Hypothalamus (tissue), 51 donors: ENCODE measurements at regions not wholly inside any gene's neighbourhood (a gene's known extent, or its start where the extent isn't known, plus 50 kb on each side); places are given as distances from the start of the nearest gene placed in this dataset.

ENCODE experiments used
- DNase-seq, 51 donors: peaks; one replicate each; lab custom pipeline; 2025; lab: John Stamatoyannopoulos, UW

DNA sequence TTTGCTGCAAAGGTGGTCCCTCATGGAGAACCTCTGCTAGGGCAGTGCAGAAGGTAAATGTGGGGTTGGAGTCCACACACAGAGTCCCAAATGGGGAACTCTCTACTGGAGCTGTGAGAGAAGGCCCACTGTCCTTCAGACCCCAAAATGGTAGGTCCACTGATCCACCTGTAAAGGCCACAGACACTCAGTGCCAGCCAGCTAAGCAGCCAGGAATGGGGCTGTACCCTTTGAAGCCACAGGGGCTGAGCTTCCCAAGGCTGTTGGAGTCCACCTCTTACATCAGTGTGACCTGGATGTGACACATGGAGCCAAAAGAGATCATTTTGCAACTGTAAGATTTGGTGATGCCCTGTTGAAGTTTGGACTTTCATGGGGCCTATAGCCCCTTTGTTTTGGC lies 252.4 kb upstream of the GULP1 start:
- no peak for DNase-seq

DNA sequence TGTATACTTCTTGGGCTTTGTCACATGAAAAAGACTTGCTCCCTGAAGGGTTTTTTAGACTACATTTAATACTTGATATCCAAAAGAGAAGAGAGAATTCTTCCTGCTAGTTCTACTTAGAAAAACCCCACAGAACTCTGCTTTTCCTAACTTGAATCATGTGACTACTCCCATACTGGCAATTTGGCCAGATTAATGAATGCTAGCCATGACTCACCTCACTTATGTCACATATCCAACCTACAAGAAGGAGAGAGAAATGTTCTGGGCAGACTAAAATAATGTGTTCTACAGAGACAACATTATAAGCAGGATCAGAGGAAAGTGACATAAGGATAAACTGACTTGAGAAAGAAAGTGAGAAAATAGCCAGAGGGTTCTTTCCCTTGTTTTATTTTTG lies 249.3 kb upstream of the GULP1 start:
- no peak for DNase-seq

DNA sequence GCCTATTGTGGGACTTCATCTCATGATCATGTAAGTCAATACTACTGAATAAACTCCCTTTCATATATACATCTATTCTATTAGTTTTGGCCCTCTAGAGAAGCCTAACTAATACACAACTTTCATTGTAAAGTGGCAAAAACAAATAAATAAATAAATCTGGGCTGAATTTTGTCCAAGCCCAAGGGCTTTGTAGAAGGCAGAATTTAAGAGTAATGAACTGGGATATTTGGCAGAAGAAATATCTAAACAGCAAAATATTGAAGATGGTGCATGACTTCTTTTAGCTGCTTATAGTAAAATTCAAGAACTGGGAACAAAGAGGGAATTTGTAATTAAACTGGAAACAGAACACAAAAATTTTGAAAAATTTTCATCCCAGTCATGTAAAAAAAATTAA lies 246.7 kb upstream of the GULP1 start:
- no peak for DNase-seq

DNA sequence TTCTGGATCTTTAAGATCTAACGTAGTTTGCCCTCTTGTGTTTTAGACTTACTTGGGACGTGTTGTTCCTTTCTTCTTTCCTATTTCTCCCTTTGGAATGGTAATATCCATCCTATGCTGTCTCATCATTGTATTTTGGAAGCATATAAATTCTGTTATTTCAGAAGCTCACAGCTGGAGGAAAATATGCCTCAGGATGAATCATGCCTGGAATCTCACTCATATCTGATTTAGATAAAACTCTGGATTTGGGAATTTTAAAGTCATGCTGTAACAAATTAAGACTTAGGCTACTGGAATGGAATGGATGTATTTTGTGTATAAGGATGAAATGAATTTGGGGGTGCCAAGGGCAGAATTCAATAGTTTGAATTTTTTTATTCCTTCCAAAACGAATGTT lies 245.2 kb upstream of the GULP1 start:
- DNase-seq = no peak

DNA sequence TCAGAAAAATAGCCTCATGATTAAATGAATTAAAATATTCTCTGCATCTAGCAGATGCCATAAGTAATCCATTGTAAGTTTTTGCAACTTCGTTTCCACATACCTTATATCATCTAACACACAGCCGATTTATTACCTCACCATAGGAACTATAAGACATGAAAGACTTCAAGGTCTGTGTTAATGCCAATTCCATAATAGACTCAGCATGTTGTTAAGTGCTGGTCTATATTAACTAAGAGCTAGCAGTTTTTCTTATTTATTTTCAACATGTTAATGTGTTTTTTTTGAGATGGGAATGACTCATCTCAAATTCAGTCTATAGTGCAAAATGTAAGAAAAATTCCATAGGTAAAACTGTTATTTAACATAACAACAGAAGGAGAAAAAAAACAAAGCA lies 243.9 kb upstream of the GULP1 start:
- DNase-seq = no peak

- DNase-seq = no peak
These were observed 240.9 kb upstream of the GULP1 start for GRCh38 chr2:188050726-188051125.

GRCh38 chr2:188051706-188052105 lies 240.0 kb upstream of the GULP1 start:
- no peak for DNase-seq

DNA sequence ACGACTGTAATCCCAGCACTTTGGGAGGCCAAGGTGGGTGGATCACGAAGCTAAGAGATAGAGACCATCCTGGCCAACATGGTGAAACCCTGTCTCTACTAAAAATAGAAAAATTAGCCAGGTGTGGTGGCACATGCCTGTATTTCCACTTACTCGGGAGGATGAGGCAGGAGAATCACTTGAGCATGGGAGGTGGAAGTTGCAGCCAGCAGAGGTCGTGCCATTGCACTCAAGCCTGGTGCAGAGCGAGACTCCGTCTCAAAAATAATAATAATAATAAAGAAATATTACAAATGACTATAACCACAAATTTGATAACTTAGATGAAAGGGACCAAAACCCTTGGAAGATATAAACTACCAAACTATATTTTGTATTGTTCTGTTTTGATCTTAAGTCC lies 226.3 kb upstream of the GULP1 start:
- no peak for DNase-seq

DNA sequence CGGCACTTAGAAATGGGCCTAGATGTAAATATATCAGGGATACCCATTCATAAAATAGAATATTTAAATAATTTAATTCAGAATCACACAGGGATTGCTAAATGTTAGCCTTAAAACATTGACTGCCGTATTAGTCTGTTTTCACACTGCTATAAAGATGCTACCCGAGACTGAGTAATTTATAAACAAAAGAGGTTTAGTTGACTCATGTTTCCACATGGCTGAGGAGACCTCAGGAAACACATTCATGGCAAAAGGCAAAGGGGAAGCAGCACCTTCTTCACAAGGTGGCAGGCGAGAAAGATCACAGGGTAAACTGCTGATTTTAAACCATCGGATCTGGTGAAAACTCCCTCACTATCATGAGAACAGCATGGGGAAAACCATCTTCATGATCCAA lies 223.6 kb upstream of the GULP1 start:
- no peak for DNase-seq

DNA sequence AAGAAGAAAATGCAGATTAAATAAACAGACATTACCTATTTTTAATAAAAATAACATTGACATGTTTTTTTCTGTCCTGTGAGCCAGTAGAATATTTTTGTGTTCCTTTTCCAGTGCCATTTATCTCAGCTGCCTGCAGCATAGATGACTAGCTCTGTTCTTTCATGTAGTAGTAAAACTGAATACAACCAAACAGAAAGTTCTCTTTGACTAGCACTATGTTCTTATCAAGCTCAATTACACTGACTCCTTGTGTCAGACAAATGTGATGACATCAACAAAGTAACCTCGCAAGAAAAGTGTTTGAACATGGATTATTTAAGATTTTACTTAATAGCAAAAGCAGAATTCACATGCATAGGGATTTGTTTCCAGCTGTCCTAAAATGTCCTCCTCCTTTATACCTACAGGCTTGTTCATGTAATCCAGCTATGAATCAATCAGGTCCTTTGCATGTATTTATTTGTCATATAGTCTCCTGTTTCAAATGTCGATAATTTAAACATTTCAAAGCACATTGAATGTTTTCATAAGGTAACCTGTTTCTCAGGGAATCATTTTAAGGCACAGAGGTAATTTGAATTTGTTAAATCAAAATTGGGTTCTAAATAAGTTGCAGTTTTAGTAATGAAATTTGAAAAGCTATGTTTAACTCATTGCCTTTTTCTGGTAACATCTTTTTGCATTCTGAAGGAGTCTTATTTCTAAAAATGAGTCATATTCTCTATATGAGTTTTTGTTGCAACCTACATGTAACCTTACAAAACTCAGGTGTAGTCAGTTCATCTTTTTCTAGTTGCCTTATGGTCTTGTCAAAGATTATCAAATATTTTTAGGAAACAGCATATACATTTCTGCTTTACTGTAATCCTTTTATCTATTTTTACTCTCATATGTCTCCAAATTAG lies 215.3 kb upstream of the GULP1 start:
- no peak for DNase-seq

GRCh38 chr2:188077757-188078156 lies 213.9 kb upstream of the GULP1 start:
- no peak for DNase-seq

DNA sequence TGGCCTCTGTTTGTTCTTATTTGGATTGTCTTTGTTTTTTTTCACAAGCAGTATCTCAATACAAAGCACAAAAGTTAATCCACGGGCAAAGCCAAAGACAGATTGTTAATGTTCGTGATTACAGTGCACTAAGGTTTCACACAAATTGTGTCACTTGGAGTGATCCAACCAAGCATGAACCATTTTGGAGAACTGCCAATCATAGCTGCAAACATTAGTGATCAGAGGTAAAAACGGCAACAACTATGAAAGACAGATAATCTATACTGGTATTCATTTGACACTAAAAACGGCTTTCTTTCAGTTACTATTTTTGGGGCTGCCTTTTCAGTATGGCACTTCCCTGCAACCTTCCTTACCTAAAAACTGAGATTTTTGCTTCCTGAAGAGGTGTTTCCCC lies 213.1 kb upstream of the GULP1 start:
- DNase-seq = no peak

- no peak for DNase-seq
These were observed 212.5 kb upstream of the GULP1 start for GRCh38 chr2:188079196-188079595.

GRCh38 chr2:188085421-188085820 lies 206.3 kb upstream of the GULP1 start:
- peak in 27 of 51 donors; percentile 2 to 79 (median 23) for DNase-seq

GRCh38 chr2:188089901-188090300 lies 201.8 kb upstream of the GULP1 start:
- DNase-seq = no peak

GRCh38 chr2:188091220-188091619 lies 200.5 kb upstream of the GULP1 start:
- DNase-seq = no peak

DNA sequence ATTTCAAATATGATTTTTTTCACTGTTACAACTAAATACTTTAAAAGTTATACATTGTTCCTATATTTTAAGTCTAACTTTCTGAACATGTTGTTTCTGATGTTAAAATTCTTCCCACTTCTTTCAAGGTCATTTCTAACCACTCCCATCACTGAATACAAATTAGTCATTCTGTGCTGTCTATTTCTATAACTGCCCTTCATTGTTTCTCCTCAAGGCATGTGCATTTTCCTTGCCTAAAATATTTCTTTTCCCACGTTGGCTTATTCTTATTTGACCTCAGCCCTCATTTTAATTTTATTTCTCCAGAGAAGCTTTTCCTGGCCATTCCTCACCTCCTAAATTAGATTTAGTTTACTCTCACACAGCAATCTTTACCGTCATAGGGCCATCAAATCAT lies 198.9 kb upstream of the GULP1 start:
- no peak for DNase-seq

- DNase-seq = no peak
These were observed 194.8 kb upstream of the GULP1 start for GRCh38 chr2:188096910-188097309.

DNA sequence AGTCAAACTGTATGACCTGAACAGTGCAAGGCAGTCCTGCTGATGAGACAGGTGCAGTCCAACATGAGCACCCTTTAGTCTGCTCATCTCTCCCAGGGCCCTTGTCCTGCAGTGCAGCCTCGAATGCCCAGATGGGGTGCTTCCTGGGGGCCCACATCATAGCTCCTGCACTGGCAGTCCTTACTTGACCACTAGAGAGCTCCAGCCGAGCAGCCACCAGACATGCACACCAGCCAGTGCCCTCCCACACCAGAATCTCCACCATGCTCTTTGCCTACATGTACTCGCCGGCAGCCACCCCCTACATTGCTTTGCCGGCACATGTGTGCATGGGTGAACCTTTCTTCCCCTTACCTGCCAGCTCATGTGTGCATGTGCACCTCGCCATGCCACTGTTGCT lies 188.8 kb upstream of the GULP1 start:
- DNase-seq = no peak

GRCh38 chr2:188114014-188114413 lies 177.7 kb upstream of the GULP1 start:
- DNase-seq = no peak

DNA sequence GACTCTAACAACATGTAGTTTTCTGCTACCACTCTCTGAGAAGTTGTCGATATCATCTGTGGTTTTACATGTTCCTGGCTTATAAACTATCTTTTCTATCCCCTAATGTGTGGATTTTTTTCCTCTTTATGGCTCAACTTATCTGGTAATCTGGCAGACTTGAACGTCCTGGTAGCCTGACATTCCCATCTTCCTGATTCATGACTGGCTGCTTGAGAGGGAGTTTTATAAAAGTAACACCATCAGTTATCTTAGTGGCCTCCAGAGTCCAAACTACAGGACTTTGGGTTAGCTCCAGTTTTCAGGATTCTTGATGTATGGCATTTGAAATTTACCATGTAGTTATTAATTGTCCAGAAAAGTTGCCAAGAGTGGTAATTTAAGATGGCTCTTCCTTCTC lies 174.0 kb upstream of the GULP1 start:
- DNase-seq = no peak

- DNase-seq = no peak
These were observed 173.2 kb upstream of the GULP1 start for GRCh38 chr2:188118431-188118830.
